ENCODE measurements at regions not wholly inside any gene's neighbourhood (a gene's known extent, or its start where the extent isn't known, plus 50 kb on each side); places are given as distances from the start of the nearest gene placed in this dataset.

- no peak overlapping the region for H3K9ac ChIP-seq (ENCODE audit: low read depth, low read length)
- no peak overlapping the region for H3K27ac ChIP-seq (ENCODE audit: low read depth, low read length)
- no peaks in the 10 kb centered on the region for H3K36me3 ChIP-seq (ENCODE audit: control insufficient read depth, insufficient read depth, low read length)
- H3K4me1 ChIP-seq (ENCODE audit: control insufficient read depth, insufficient read depth, low read length) = no peaks in the 10 kb centered on the region
- no peaks in the 10 kb centered on the region for H3K9me3 ChIP-seq (ENCODE audit: control insufficient read depth, insufficient read depth, low read length)
- no peak overlapping the region for H3K4me3 ChIP-seq (ENCODE audit: low read depth, low read length)
- H3K27me3 ChIP-seq (ENCODE audit: control insufficient read depth, insufficient read depth, low read length) = no peaks in the 10 kb centered on the region
Observed at GRCh38 chr20:10745790-10746189, 72.0 kb upstream of the JAG1 start.

GRCh38 chr20:10747019-10747418 lies 73.2 kb upstream of the JAG1 start:
- Histone ChIP-seq H3K9me3 (ENCODE audit: control insufficient read depth, insufficient read depth, low read length) (no peaks in the 10 kb centered on the region), H3K4me3 (ENCODE audit: low read depth, low read length) (no peak overlapping the region), H3K36me3 (ENCODE audit: control insufficient read depth, insufficient read depth, low read length) (no peaks in the 10 kb centered on the region), H3K27ac (ENCODE audit: low read depth, low read length) (no peak overlapping the region), H3K4me1 (ENCODE audit: control insufficient read depth, insufficient read depth, low read length) (no peaks in the 10 kb centered on the region), H3K9ac (ENCODE audit: low read depth, low read length) (no peak overlapping the region), H3K27me3 (ENCODE audit: control insufficient read depth, insufficient read depth, low read length) (no peaks in the 10 kb centered on the region)

DNA sequence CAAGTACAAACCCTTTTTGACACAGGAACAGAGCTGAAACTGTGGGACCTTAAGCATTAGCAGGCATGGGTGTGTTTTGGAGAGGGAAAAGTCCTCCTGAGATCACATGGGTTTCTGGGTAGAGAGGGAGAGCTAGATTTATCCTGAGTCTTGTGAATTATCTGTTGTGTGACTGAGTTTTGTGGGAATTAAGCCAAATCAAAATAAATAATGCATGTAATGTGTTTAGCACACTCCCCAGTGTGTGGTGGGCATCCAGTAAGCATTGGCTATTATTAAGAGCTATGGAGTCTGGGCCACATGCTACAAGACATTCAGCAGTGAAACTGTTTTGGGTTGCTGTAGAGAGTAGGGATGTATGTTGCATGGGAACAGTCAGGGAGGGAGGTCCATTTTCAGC lies 75.3 kb upstream of the JAG1 start:
- H3K9me3 ChIP-seq (ENCODE audit: control insufficient read depth, insufficient read depth, low read length) = no peaks in the 10 kb centered on the region
- H3K27ac ChIP-seq (ENCODE audit: low read depth, low read length) = no peak overlapping the region
- H3K36me3 ChIP-seq (ENCODE audit: control insufficient read depth, insufficient read depth, low read length) = no peaks in the 10 kb centered on the region
- no peak overlapping the region for H3K4me3 ChIP-seq (ENCODE audit: low read depth, low read length)
- no peaks in the 10 kb centered on the region for H3K4me1 ChIP-seq (ENCODE audit: control insufficient read depth, insufficient read depth, low read length)
- H3K27me3 ChIP-seq (ENCODE audit: control insufficient read depth, insufficient read depth, low read length) = no peaks in the 10 kb centered on the region
- H3K9ac ChIP-seq (ENCODE audit: low read depth, low read length) = no peak overlapping the region

- Histone ChIP-seq H3K36me3 (ENCODE audit: control insufficient read depth, insufficient read depth, low read length) (no peaks in the 10 kb centered on the region), H3K9ac (ENCODE audit: low read depth, low read length) (no peak overlapping the region), H3K27me3 (ENCODE audit: control insufficient read depth, insufficient read depth, low read length) (no peaks in the 10 kb centered on the region), H3K27ac (ENCODE audit: low read depth, low read length) (no peak overlapping the region), H3K9me3 (ENCODE audit: control insufficient read depth, insufficient read depth, low read length) (no peaks in the 10 kb centered on the region), H3K4me1 (ENCODE audit: control insufficient read depth, insufficient read depth, low read length) (no peaks in the 10 kb centered on the region), H3K4me3 (ENCODE audit: low read depth, low read length) (no peak overlapping the region)
Observed at GRCh38 chr20:10752206-10752605, 78.4 kb upstream of the JAG1 start.

DNA sequence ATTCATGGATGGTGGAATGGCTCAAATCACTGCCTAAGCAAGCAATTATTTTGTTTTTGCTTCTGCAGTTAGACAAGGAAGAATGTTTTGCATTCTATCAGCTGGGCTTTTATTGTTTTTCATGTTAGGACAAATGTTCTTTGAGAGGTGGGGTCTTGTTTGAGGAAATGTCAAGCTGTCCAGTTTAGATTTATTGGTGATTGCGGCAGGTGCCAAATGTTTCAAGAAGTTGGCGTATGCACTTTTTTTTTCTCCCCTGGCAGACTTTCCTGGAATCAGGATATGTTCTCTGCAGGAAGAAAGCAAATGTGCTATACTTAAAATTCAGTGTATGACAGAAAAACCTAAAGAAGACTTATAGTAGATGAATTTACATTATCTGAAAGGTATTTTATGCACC lies 81.0 kb upstream of the JAG1 start:
- no peaks in the 10 kb centered on the region for H3K27me3 ChIP-seq (ENCODE audit: control insufficient read depth, insufficient read depth, low read length)
- H3K27ac ChIP-seq (ENCODE audit: low read depth, low read length) = no peak overlapping the region
- no peak overlapping the region for H3K9ac ChIP-seq (ENCODE audit: low read depth, low read length)
- H3K36me3 ChIP-seq (ENCODE audit: control insufficient read depth, insufficient read depth, low read length) = no peaks in the 10 kb centered on the region
- no peaks in the 10 kb centered on the region for H3K9me3 ChIP-seq (ENCODE audit: control insufficient read depth, insufficient read depth, low read length)
- no peak overlapping the region for H3K4me3 ChIP-seq (ENCODE audit: low read depth, low read length)
- H3K4me1 ChIP-seq (ENCODE audit: control insufficient read depth, insufficient read depth, low read length) = no peaks in the 10 kb centered on the region

DNA sequence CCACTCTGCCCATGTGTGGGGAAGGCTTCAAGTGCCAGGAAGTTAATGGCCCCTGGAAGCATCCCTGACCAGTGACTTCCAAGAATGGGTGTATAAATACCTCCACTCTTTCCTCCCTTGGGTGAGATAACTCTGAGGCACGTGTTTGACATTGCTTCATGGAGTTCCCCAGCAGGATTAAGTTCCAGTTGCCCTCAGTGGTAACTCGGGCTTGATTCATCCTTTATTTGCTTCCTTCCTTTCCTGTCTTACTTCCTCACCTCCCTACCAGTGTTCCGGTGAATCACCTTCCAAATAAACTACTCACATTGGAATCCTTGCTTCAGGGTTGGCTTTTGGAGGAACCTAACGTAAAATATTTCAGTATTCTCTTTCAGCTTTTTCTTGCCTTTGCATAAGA lies 84.6 kb upstream of the JAG1 start:
- Histone ChIP-seq H3K27ac (ENCODE audit: low read depth, low read length) (no peak overlapping the region), H3K9ac (ENCODE audit: low read depth, low read length) (no peak overlapping the region), H3K9me3 (ENCODE audit: control insufficient read depth, insufficient read depth, low read length) (no peaks in the 10 kb centered on the region), H3K27me3 (ENCODE audit: control insufficient read depth, insufficient read depth, low read length) (no peaks in the 10 kb centered on the region), H3K4me3 (ENCODE audit: low read depth, low read length) (no peak overlapping the region), H3K4me1 (ENCODE audit: control insufficient read depth, insufficient read depth, low read length) (peaks cover 9% of the 10 kb centered on the region), H3K36me3 (ENCODE audit: control insufficient read depth, insufficient read depth, low read length) (no peaks in the 10 kb centered on the region)

GRCh38 chr20:10761232-10761631 lies 87.4 kb upstream of the JAG1 start:
- H3K9ac ChIP-seq (ENCODE audit: low read depth, low read length) = no peak overlapping the region
- H3K4me1 ChIP-seq (ENCODE audit: control insufficient read depth, insufficient read depth, low read length) = peaks cover 11% of the 10 kb centered on the region
- no peaks in the 10 kb centered on the region; the same call in 1 of the 2 replicates for H3K27me3 ChIP-seq (ENCODE audit: control insufficient read depth, insufficient read depth, low read length)
- H3K27ac ChIP-seq (ENCODE audit: low read depth, low read length) = no peak overlapping the region
- H3K4me3 ChIP-seq (ENCODE audit: low read depth, low read length) = no peak overlapping the region
- no peaks in the 10 kb centered on the region for H3K9me3 ChIP-seq (ENCODE audit: control insufficient read depth, insufficient read depth, low read length)
- no peaks in the 10 kb centered on the region for H3K36me3 ChIP-seq (ENCODE audit: control insufficient read depth, insufficient read depth, low read length)

DNA sequence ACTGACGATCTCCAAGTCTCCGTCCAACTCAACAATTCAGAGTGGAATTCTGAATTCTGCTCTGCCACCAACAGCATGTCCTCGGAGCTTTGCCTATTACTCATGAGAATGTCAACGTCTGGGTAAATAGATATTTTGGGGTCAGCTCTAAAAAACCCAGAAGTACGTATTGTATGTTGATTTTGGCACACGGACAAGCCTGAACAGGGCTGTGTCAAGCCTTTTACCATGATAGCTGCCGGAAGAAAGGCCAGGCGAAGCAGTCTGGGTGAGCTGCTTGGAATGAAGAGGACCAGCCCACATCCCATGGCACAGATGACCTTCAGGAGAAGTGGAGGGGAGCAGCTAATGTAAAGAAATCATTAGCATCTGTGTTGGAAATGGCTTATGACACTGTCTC lies 88.0 kb upstream of the JAG1 start:
- no peaks in the 10 kb centered on the region for H3K9me3 ChIP-seq (ENCODE audit: control insufficient read depth, insufficient read depth, low read length)
- H3K4me1 ChIP-seq (ENCODE audit: control insufficient read depth, insufficient read depth, low read length) = peaks cover 11% of the 10 kb centered on the region
- no peak overlapping the region for H3K9ac ChIP-seq (ENCODE audit: low read depth, low read length)
- no peaks in the 10 kb centered on the region for H3K36me3 ChIP-seq (ENCODE audit: control insufficient read depth, insufficient read depth, low read length)
- H3K4me3 ChIP-seq (ENCODE audit: low read depth, low read length) = no peak overlapping the region
- H3K27me3 ChIP-seq (ENCODE audit: control insufficient read depth, insufficient read depth, low read length) = no peaks in the 10 kb centered on the region; the same call in 1 of the 2 replicates
- H3K27ac ChIP-seq (ENCODE audit: low read depth, low read length) = no peak overlapping the region

DNA sequence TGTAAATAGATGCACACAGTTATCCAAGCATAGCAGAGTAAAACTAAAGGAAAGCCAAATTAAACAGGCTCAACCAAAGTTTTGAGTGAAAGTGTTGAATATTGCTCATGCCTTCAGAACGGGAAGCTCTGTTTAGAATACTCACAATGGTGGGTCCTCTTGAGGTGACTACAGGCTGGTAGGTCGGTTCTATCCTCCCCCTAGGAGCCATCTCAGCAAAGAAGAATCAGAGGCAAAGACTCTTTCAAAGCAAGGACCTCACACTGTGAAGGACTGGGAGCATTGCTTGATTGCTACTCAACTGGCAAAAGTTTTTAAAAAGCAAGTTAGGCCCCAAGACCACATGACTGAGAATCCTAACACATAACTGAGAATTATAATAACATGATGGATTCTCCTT lies 88.4 kb upstream of the JAG1 start:
- H3K36me3 ChIP-seq (ENCODE audit: control insufficient read depth, insufficient read depth, low read length) = no peaks in the 10 kb centered on the region
- H3K9ac ChIP-seq (ENCODE audit: low read depth, low read length) = no peak overlapping the region
- H3K4me1 ChIP-seq (ENCODE audit: control insufficient read depth, insufficient read depth, low read length) = peaks cover 11% of the 10 kb centered on the region
- H3K27ac ChIP-seq (ENCODE audit: low read depth, low read length) = no peak overlapping the region
- no peaks in the 10 kb centered on the region; the same call in 1 of the 2 replicates for H3K27me3 ChIP-seq (ENCODE audit: control insufficient read depth, insufficient read depth, low read length)
- no peaks in the 10 kb centered on the region for H3K9me3 ChIP-seq (ENCODE audit: control insufficient read depth, insufficient read depth, low read length)
- no peak overlapping the region for H3K4me3 ChIP-seq (ENCODE audit: low read depth, low read length)

GRCh38 chr20:10763112-10763511 lies 89.3 kb upstream of the JAG1 start:
- Histone ChIP-seq H3K4me3 (ENCODE audit: low read depth, low read length) (no peak overlapping the region), H3K9me3 (ENCODE audit: control insufficient read depth, insufficient read depth, low read length) (no peaks in the 10 kb centered on the region), H3K4me1 (ENCODE audit: control insufficient read depth, insufficient read depth, low read length) (peaks cover 11% of the 10 kb centered on the region), H3K27ac (ENCODE audit: low read depth, low read length) (no peak overlapping the region), H3K9ac (ENCODE audit: low read depth, low read length) (no peak overlapping the region), H3K36me3 (ENCODE audit: control insufficient read depth, insufficient read depth, low read length) (no peaks in the 10 kb centered on the region), H3K27me3 (ENCODE audit: control insufficient read depth, insufficient read depth, low read length) (no peaks in the 10 kb centered on the region; the same call in 1 of the 2 replicates)

GRCh38 chr20:10769700-10770099 lies 95.9 kb upstream of the JAG1 start:
- no peaks in the 10 kb centered on the region for H3K27me3 ChIP-seq (ENCODE audit: control insufficient read depth, insufficient read depth, low read length)
- H3K4me1 ChIP-seq (ENCODE audit: control insufficient read depth, insufficient read depth, low read length) = peaks cover 13% of the 10 kb centered on the region
- H3K4me3 ChIP-seq (ENCODE audit: low read depth, low read length) = no peak overlapping the region
- H3K36me3 ChIP-seq (ENCODE audit: control insufficient read depth, insufficient read depth, low read length) = no peaks in the 10 kb centered on the region
- no peaks in the 10 kb centered on the region for H3K9me3 ChIP-seq (ENCODE audit: control insufficient read depth, insufficient read depth, low read length)
- peak overlapping the region; percentile 37 for H3K27ac ChIP-seq (ENCODE audit: low read depth, low read length)
- no peak overlapping the region for H3K9ac ChIP-seq (ENCODE audit: low read depth, low read length)

- Histone ChIP-seq H3K9ac (ENCODE audit: low read depth, low read length) (no peak overlapping the region), H3K4me1 (ENCODE audit: control insufficient read depth, insufficient read depth, low read length) (peaks cover 13% of the 10 kb centered on the region), H3K9me3 (ENCODE audit: control insufficient read depth, insufficient read depth, low read length) (no peaks in the 10 kb centered on the region), H3K27ac (ENCODE audit: low read depth, low read length) (no peak overlapping the region), H3K27me3 (ENCODE audit: control insufficient read depth, insufficient read depth, low read length) (no peaks in the 10 kb centered on the region), H3K4me3 (ENCODE audit: low read depth, low read length) (no peak overlapping the region), H3K36me3 (ENCODE audit: control insufficient read depth, insufficient read depth, low read length) (no peaks in the 10 kb centered on the region)
Observed at GRCh38 chr20:10770753-10771152, 97.0 kb upstream of the JAG1 start.

All from HUES48 (cell line).